Loucy (cell line): ENCODE measurements at regions not wholly inside any gene's neighbourhood (a gene's known extent, or its start where the extent isn't known, plus 50 kb on each side); places are given as distances from the start of the nearest gene placed in this dataset.

ENCODE experiments used
- H2AFZ ChIP-seq: fragments of 200-600 bp; sonication (generic); 2 replicates; pipeline ENCODE4 v1.6.0; 2016; ENCODE audit warnings: antibody characterized with exemption, mild to moderate bottlenecking, low read length, moderate library complexity
- H3F3A ChIP-seq: fragments of 200-600 bp; 2 replicates; pipeline ENCODE4 v1.6.0; 2016; ENCODE audit warnings: antibody characterized with exemption, low read depth, mild to moderate bottlenecking
- H3K27me3 ChIP-seq: fragments of 200-600 bp; sonication (generic); 2 replicates; pipeline ENCODE4 v1.6.1; 2014; ENCODE audit warnings: low read length, mild to moderate bottlenecking; ENCODE audit not compliant: insufficient read depth, poor library complexity, severe bottlenecking
- H3K36me3 ChIP-seq: fragments of 200-600 bp; sonication (generic); 2 replicates; pipeline ENCODE4 v1.6.1; 2016; ENCODE audit warnings: low read length; ENCODE audit not compliant: insufficient read depth
- H3K4me1 ChIP-seq: fragments of 200-600 bp; sonication (generic); 2 replicates; pipeline ENCODE4 v1.5.1; 2014; ENCODE audit warnings: low read length, mild to moderate bottlenecking; ENCODE audit not compliant: insufficient read depth, poor library complexity, severe bottlenecking
- H3K4me2 ChIP-seq: fragments of 200-600 bp; sonication (generic); 2 replicates; pipeline ENCODE4 v1.6.0; 2014; ENCODE audit warnings: antibody characterized with exemption, low read length, low read depth, mild to moderate bottlenecking; ENCODE audit not compliant: poor library complexity, severe bottlenecking
- H3K4me3 ChIP-seq: fragments of 200-600 bp; sonication (generic); 2 replicates; pipeline ENCODE4 v1.5.1; 2014; ENCODE audit warnings: low read length, mild to moderate bottlenecking, mixed read lengths; ENCODE audit not compliant: poor library complexity, severe bottlenecking
- H3K79me2 ChIP-seq: fragments of 200-600 bp; sonication (generic); 2 replicates; pipeline ENCODE4 v1.6.1; 2014; ENCODE audit warnings: low read length; ENCODE audit not compliant: insufficient read depth
- H3K9ac ChIP-seq: fragments of 200-600 bp; sonication (generic); 2 replicates; pipeline ENCODE4 v1.6.0; 2014; ENCODE audit warnings: mild to moderate bottlenecking, low read depth, low read length, moderate library complexity; ENCODE audit not compliant: poor library complexity, severe bottlenecking
- H3K9me2 ChIP-seq: fragments of 200-600 bp; sonication (generic); replicated peaks from 2 replicates; pipeline ENCODE4 v1.6.1; 2016; ENCODE audit warnings: low read depth, low read length, mixed read lengths
- H3K9me3 ChIP-seq: fragments of 200-600 bp; sonication (generic); 2 replicates; pipeline ENCODE4 v1.6.1; 2014; ENCODE audit warnings: mild to moderate bottlenecking, antibody characterized with exemption, low read length, low read depth; ENCODE audit not compliant: insufficient read depth
- H4K20me1 ChIP-seq: fragments of 200-600 bp; sonication (generic); 2 replicates; pipeline ENCODE4 v1.6.0; 2014; ENCODE audit warnings: antibody characterized with exemption, low read length, mild to moderate bottlenecking; ENCODE audit not compliant: insufficient read depth, poor library complexity, severe bottlenecking
- EZH2phosphoT487 ChIP-seq: fragments of 200-600 bp; IDR thresholded peaks from 2 replicates; pipeline ENCODE4 v1.6.1; 2018; ENCODE audit warnings: antibody characterized with exemption, mild to moderate bottlenecking, moderate library complexity, borderline replicate concordance
- TF ChIP-seq, protein P1 (sequence below): fragments of 200-600 bp; sonication (generic); conservative IDR thresholded peaks from 2 replicates; pipeline ENCODE4 v1.5.1; 2014; ENCODE audit warnings: mild to moderate bottlenecking, antibody characterized with exemption, low read length

DNA sequence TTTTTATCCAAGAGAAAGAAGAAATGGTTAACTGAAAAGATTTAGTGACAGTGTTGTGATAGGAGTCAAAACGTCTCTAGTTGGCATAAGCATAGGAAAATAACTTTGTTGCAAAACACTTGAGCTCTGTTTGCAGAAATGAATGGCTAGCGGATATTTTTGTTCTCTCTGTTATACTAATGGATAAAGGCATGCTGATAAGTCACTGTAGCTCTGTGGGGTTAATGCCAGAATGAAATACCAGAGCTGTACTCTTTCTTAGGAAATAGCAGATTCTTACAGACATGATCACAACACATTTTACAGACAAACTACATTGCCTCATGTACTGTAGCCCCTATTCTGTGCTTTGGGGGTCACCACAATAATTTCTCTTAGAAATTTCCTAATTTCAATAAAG, 202.8 kb downstream of the DMRTA1 start:
- Histone ChIP-seq H2AFZ (no peak overlapping the region), H4K20me1 (no peaks in the 10 kb centered on the region), H3K9ac (no peak overlapping the region), H3K4me2 (no peak overlapping the region), H3K9me2 (no peaks in the 10 kb centered on the region), H3K36me3 (no peaks in the 10 kb centered on the region), H3K27me3 (no peaks in the 10 kb centered on the region), H3F3A (no peaks in the 10 kb centered on the region), H3K9me3 (no peaks in the 10 kb centered on the region), H3K79me2 (no peaks in the 10 kb centered on the region), H3K4me3 (no peak overlapping the region), H3K4me1 (no peaks in the 10 kb centered on the region)
- TF ChIP-seq, protein P1, sequence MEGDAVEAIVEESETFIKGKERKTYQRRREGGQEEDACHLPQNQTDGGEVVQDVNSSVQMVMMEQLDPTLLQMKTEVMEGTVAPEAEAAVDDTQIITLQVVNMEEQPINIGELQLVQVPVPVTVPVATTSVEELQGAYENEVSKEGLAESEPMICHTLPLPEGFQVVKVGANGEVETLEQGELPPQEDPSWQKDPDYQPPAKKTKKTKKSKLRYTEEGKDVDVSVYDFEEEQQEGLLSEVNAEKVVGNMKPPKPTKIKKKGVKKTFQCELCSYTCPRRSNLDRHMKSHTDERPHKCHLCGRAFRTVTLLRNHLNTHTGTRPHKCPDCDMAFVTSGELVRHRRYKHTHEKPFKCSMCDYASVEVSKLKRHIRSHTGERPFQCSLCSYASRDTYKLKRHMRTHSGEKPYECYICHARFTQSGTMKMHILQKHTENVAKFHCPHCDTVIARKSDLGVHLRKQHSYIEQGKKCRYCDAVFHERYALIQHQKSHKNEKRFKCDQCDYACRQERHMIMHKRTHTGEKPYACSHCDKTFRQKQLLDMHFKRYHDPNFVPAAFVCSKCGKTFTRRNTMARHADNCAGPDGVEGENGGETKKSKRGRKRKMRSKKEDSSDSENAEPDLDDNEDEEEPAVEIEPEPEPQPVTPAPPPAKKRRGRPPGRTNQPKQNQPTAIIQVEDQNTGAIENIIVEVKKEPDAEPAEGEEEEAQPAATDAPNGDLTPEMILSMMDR, result no peak
- TF ChIP-seq EZH2phosphoT487, result no peak

- no peaks in the 10 kb centered on the region for H3K4me1 ChIP-seq
- no peaks in the 10 kb centered on the region for H3K9me3 ChIP-seq
Measured at GRCh38 chr9:22650145-22650544, 203.5 kb downstream of the DMRTA1 start.

GRCh38 chr9:22650946-22651345, 204.3 kb downstream of the DMRTA1 start:
- no peak overlapping the region for H3K4me3 ChIP-seq
- TF ChIP-seq, protein P1, result no peak
- TF ChIP-seq EZH2phosphoT487, result no peak
- H3K4me2 ChIP-seq, result no peak overlapping the region
- H3K9me3 ChIP-seq, result no peaks in the 10 kb centered on the region
- H3K9me2 ChIP-seq, result no peaks in the 10 kb centered on the region
- no peaks in the 10 kb centered on the region for H4K20me1 ChIP-seq
- H3K79me2 ChIP-seq, result no peaks in the 10 kb centered on the region
- no peaks in the 10 kb centered on the region for H3F3A ChIP-seq
- H3K4me1 ChIP-seq, result no peaks in the 10 kb centered on the region
- H3K9ac ChIP-seq, result no peak overlapping the region
- no peak overlapping the region for H2AFZ ChIP-seq
- H3K27me3 ChIP-seq, result no peaks in the 10 kb centered on the region
- no peaks in the 10 kb centered on the region for H3K36me3 ChIP-seq

More at GRCh38 chr9:22650145-22650544, 203.5 kb downstream of the DMRTA1 start:
- H3K36me3 ChIP-seq, result no peaks in the 10 kb centered on the region
- H3K9ac ChIP-seq, result no peak overlapping the region
- no peaks in the 10 kb centered on the region for H3K79me2 ChIP-seq
- no peak overlapping the region for H3K4me2 ChIP-seq
- no peak overlapping the region for H3K4me3 ChIP-seq
- no peak for TF ChIP-seq EZH2phosphoT487
- TF ChIP-seq, protein P1, result no peak
- H2AFZ ChIP-seq, result no peak overlapping the region
- no peaks in the 10 kb centered on the region for H3F3A ChIP-seq
- no peaks in the 10 kb centered on the region for H4K20me1 ChIP-seq
- H3K9me2 ChIP-seq, result no peaks in the 10 kb centered on the region
- no peaks in the 10 kb centered on the region for H3K27me3 ChIP-seq
